GM19035 (cell line): ENCODE measurements at regions not wholly inside any gene's neighbourhood (a gene's known extent, or its start where the extent isn't known, plus 50 kb on each side); places are given as distances from the start of the nearest gene placed in this dataset.

Experiments used
- ATAC-seq: cut with Tn5 transposase; IDR thresholded peaks from one replicate; pipeline ENCODE4 v1.9.1; 2021; ENCODE audit not compliant: unreplicated experiment

GRCh38 chr12:47312147-47312546 is 232.4 kb upstream of the AMIGO2 start:
- no peak for ATAC-seq

GRCh38 chr12:47311568-47311967 is 231.8 kb upstream of the AMIGO2 start:
- ATAC-seq = no peak

GRCh38 chr12:47311010-47311409 is 231.3 kb upstream of the AMIGO2 start:
- no peak for ATAC-seq

- no peak for ATAC-seq
Measured at GRCh38 chr12:47308672-47309071, 228.9 kb upstream of the AMIGO2 start.

GRCh38 chr12:47307680-47308399 is 228.1 kb upstream of the AMIGO2 start:
- peak; percentile 81 for ATAC-seq

DNA sequence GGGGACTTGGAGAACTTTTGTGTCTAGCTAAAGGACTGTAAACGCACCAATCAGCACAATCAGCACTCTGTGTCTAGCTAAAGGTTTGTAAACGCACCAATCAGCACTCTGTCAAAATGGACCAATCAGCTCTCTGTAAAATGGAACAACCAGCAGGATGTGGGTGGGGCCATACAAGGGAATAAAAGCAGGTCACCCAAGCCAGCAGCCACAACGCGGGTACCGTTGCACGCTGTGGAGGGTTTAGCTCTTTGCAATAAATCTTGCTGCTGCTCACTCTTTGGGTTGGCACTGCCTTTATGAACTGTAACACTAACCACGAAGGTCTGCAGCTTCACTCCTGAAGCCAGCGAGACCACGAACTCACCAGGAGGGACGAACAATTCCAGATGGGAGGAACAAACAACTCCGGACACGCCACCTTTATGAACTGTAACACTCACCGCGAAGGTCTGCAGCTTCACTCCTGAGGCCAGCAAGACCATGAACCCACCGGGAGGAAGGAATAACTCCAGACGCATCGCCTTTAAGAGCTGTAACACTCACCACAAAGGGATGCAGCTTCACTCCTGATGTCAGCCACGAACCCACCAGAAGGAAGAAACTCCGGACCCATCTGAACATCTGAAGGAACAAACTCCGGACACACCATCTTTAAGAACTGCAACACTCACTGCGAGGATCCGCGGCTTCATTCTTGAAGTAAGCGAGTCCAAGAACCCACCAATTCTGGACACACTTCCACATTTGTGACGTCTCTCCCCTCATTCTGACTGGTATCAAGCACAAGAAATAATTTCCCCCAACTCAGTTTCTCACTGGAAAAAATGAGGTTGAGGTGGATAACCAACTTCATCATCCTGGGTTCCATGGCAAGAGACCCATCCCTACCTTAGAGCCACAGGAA is 227.3 kb upstream of the AMIGO2 start:
- peak; percentile 24 for ATAC-seq

DNA sequence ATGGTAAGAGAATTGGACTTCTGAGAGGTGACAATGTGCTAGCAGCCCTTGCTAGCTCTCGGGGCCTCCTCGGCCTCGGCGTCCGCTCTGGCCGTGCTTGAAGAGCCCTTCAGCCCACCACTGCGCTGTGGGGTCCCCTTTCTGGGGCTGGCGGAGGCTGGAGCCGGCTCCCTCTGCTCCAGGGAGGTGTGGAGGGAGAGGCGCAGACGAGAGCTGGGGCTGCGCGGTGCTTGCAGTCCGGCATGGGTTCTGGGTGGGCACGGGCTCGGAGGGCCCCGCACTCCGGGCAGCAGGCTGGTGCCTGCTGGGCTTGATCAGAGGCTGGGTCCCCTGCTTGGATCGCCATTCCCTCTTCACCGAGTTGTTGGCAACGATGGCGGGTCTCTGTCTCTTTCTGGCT is 226.4 kb upstream of the AMIGO2 start:
- ATAC-seq = no peak

DNA sequence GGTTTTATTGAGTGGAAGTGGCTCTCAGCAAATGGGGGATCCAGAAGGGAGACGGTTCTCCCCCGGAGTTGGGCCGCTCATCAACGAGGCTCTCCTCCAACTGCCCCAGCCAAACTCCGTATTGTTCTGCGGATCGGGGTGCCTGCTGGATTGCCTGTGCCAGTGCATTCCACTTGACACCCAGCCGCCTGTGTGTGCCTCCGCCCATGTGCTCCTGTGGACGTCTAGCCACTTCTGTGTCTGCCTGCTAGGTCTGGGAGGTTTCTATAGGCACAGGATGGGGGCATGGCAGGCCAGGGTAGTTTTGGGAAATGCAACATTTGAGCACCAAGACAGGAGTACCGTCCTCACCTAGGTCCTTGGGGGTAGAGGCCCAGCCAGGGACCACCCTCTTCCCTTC is 225.7 kb upstream of the AMIGO2 start:
- ATAC-seq = no peak

- ATAC-seq = no peak
Measured at GRCh38 chr12:47303995-47304560, 224.3 kb upstream of the AMIGO2 start.

- no peak for ATAC-seq
Measured at GRCh38 chr12:47303207-47303606, 223.4 kb upstream of the AMIGO2 start.

DNA sequence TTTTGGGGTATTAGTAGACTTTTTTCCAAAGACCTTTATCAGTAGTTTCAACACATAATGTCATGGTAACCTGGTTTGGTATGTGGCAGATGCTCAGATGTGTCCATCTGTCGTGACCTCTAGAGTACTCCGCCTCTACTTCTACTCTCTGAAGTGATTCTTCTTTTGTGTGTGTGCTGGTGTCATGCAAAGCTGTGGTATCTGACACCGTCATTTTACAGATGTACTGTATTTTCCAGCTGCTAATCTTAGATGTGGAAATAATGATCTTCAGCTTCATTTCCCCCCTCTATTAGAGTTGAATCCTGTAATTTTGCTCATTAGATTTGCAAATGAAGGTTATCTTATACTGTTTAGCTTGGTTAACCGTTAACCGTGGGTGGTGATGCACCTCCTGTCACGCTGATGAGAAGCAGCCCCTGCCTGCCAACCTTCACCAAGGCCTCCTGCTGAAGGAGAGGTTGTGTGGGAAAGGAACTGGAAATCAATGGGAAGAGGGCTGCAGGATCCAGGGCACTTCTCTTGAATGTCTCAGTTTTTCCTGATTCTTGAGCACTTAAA is 222.4 kb upstream of the AMIGO2 start:
- ATAC-seq = no peak

DNA sequence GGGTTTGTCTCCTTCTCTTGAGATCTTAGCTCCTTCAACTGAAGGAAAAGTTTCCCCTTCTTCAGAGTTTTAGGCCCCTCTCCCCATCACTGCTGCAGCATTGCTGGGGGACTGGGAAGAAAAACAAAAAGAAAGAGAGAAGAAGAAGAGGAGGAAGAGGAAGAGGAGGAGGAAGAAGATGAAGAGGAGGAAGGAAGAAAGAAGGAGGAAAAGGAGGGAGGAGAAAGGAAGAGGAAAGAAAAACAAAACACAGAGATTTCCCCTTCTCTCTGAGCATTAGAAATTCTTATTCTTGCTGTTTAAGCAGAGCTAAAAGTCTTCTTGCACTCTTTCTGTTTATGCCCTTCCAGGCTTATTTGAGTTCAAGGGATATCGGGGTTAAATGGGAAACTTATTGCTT is 219.8 kb upstream of the AMIGO2 start:
- ATAC-seq = no peak

DNA sequence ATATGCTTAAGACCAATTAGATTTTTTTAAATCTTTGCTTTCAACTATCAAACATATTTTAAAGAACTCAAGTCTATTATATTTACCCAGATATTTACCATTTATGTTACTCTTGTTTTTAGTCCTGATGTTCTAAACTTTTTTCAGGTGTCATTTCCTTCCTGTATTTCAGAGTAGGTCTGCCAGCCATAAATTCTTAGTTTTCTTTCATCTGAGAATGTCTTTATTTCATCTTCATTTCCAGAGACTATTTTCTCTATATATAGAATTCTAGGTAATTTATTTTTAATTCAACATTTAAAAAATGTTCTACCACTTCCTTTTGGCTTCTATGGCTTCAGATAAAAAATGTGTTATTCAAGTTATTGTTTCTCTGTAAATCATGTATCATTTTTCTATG is 218.2 kb upstream of the AMIGO2 start:
- no peak for ATAC-seq

- no peak for ATAC-seq
Measured at GRCh38 chr12:47296828-47297227, 217.1 kb upstream of the AMIGO2 start.

DNA sequence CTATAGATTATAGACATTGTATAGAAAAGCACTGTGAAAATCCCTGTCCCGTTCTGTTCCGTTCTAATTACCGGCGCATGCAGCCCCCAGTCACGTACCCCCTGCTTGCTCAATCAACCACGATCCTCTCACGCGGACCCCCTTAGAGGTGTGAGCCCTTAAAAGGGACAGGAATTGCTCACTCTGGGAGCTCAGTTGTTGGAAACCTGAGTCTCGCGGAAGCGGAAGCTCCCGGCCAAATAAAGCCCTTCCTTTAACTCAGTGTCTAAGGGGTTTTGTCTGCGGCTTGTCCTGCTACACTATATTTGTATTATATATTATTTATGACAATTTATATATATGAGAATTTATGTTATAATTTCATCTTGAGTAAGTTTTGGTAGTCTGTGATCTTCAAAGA is 213.6 kb upstream of the AMIGO2 start:
- ATAC-seq = no peak

GRCh38 chr12:47286676-47287075 is 206.9 kb upstream of the AMIGO2 start:
- ATAC-seq = no peak
